ENCODE measurements at regions not wholly inside any gene's neighbourhood (a gene's known extent, or its start where the extent isn't known, plus 50 kb on each side); places are given as distances from the start of the nearest gene placed in this dataset.

- no peak overlapping the region for H3K9ac ChIP-seq (ENCODE audit: low read depth in 1 of 2, low read length in 2 of 2)
Observed at GRCh38 chr10:78184851-78185692, 151.4 kb downstream of the RPS24 start.

GRCh38 chr10:78185693-78186055 lies 152.0 kb downstream of the RPS24 start:
- Histone ChIP-seq H3K27ac (ENCODE audit: low read depth, low read length) (no peak overlapping the region), H3K4me1 (ENCODE audit: control insufficient read depth in 1 of 2, insufficient read depth in 2 of 2, low read length in 2 of 2) (peaks cover 0 to 4% of the 10 kb centered on the region in 2 donors), H3K9ac (ENCODE audit: low read depth in 1 of 2, low read length in 2 of 2) (no peak overlapping the region), H3K36me3 (ENCODE audit: control insufficient read depth in 1 of 2, insufficient read depth in 2 of 2, low read length in 2 of 2) (no peaks in the 10 kb centered on the region), H3K4me3 (ENCODE audit: low read depth in 1 of 2, low read length in 2 of 2) (no peak overlapping the region), H3K27me3 (ENCODE audit: control insufficient read depth in 1 of 2, insufficient read depth in 2 of 2, low read length in 2 of 2) (peaks cover 0 to 3% of the 10 kb centered on the region in 2 donors), H3K9me3 (ENCODE audit: control insufficient read depth in 1 of 2, low read length in 2 of 2) (no peaks in the 10 kb centered on the region)

More at GRCh38 chr10:78184851-78185692, 151.4 kb downstream of the RPS24 start:
- H3K36me3 ChIP-seq (ENCODE audit: control insufficient read depth in 1 of 2, insufficient read depth in 2 of 2, low read length in 2 of 2), result no peaks in the 10 kb centered on the region
- H3K9me3 ChIP-seq (ENCODE audit: control insufficient read depth in 1 of 2, low read length in 2 of 2), result no peaks in the 10 kb centered on the region
- peaks cover 0 to 8% of the 10 kb centered on the region in 2 donors for H3K27me3 ChIP-seq (ENCODE audit: control insufficient read depth in 1 of 2, insufficient read depth in 2 of 2, low read length in 2 of 2)
- no peak overlapping the region for H3K27ac ChIP-seq (ENCODE audit: low read depth, low read length)
- no peaks in the 10 kb centered on the region for H3K4me1 ChIP-seq (ENCODE audit: control insufficient read depth in 1 of 2, insufficient read depth in 2 of 2, low read length in 2 of 2)
- no peak overlapping the region for H3K4me3 ChIP-seq (ENCODE audit: low read depth in 1 of 2, low read length in 2 of 2)

DNA sequence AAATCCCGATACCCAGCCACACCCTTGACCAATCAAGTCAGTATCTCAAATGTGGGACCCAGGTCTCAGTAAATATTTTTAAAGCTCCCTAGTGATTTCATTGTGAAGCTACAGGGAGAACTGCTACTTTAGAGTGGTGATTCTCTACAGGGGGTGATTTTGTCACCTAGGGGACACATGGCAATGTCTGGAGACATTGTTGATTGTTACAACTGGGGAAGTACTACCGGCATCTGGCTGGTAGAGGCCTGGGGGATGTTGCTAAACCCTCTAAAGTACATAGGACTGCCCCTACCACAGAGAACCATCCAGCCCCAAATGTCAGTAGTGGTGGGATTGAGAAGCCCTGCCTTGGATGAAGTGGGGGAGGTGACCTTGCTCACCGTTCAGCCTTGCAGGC lies 152.9 kb downstream of the RPS24 start:
- Histone ChIP-seq H3K36me3 (ENCODE audit: control insufficient read depth in 1 of 2, insufficient read depth in 2 of 2, low read length in 2 of 2) (no peaks in the 10 kb centered on the region), H3K27me3 (ENCODE audit: control insufficient read depth in 1 of 2, insufficient read depth in 2 of 2, low read length in 2 of 2) (no peaks in the 10 kb centered on the region), H3K4me3 (ENCODE audit: low read depth in 1 of 2, low read length in 2 of 2) (no peak overlapping the region), H3K9me3 (ENCODE audit: control insufficient read depth in 1 of 2, low read length in 2 of 2) (no peaks in the 10 kb centered on the region), H3K4me1 (ENCODE audit: control insufficient read depth in 1 of 2, insufficient read depth in 2 of 2, low read length in 2 of 2) (peaks cover 0 to 10% of the 10 kb centered on the region in 2 donors), H3K9ac (ENCODE audit: low read depth in 1 of 2, low read length in 2 of 2) (no peak overlapping the region), H3K27ac (ENCODE audit: low read depth, low read length) (no peak overlapping the region)

GRCh38 chr10:78187371-78187770 lies 153.7 kb downstream of the RPS24 start:
- Histone ChIP-seq H3K9me3 (ENCODE audit: control insufficient read depth in 1 of 2, low read length in 2 of 2) (no peaks in the 10 kb centered on the region), H3K36me3 (ENCODE audit: control insufficient read depth in 1 of 2, insufficient read depth in 2 of 2, low read length in 2 of 2) (no peaks in the 10 kb centered on the region), H3K4me1 (ENCODE audit: control insufficient read depth in 1 of 2, insufficient read depth in 2 of 2, low read length in 2 of 2) (peaks cover 0 to 10% of the 10 kb centered on the region in 2 donors), H3K9ac (ENCODE audit: low read depth in 1 of 2, low read length in 2 of 2) (no peak overlapping the region), H3K4me3 (ENCODE audit: low read depth in 1 of 2, low read length in 2 of 2) (no peak overlapping the region), H3K27me3 (ENCODE audit: control insufficient read depth in 1 of 2, insufficient read depth in 2 of 2, low read length in 2 of 2) (no peaks in the 10 kb centered on the region), H3K27ac (ENCODE audit: low read depth, low read length) (no peak overlapping the region)

DNA sequence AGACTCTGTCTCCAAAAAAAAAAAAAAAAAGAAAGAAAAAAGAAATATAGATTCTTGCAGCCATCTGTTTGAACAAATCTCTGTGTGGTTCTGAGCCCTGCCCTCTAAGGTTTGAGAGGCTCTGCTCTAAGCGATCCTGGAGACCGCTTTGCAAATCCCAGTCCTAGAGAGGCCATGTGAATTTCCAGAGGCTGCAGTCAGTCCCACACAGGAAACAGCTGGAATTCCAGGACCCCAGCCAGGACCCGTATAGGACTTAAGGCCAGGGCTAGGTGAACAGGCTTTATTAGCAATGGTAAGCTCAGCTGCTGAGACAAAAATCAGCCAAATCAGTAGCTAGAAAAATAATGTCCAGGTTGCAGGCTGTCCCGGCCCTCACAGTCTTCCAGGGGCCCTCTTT lies 154.8 kb downstream of the RPS24 start:
- Histone ChIP-seq H3K9ac (ENCODE audit: low read depth in 1 of 2, low read length in 2 of 2) (no peak overlapping the region), H3K27ac (ENCODE audit: low read depth, low read length) (no peak overlapping the region), H3K27me3 (ENCODE audit: control insufficient read depth in 1 of 2, insufficient read depth in 2 of 2, low read length in 2 of 2) (no peaks in the 10 kb centered on the region), H3K9me3 (ENCODE audit: control insufficient read depth in 1 of 2, low read length in 2 of 2) (peaks cover 3% of the 10 kb centered on the region in 2 donors), H3K36me3 (ENCODE audit: control insufficient read depth in 1 of 2, insufficient read depth in 2 of 2, low read length in 2 of 2) (no peaks in the 10 kb centered on the region), H3K4me1 (ENCODE audit: control insufficient read depth in 1 of 2, insufficient read depth in 2 of 2, low read length in 2 of 2) (peaks cover 0 to 10% of the 10 kb centered on the region in 2 donors), H3K4me3 (ENCODE audit: low read depth in 1 of 2, low read length in 2 of 2) (no peak overlapping the region)

DNA sequence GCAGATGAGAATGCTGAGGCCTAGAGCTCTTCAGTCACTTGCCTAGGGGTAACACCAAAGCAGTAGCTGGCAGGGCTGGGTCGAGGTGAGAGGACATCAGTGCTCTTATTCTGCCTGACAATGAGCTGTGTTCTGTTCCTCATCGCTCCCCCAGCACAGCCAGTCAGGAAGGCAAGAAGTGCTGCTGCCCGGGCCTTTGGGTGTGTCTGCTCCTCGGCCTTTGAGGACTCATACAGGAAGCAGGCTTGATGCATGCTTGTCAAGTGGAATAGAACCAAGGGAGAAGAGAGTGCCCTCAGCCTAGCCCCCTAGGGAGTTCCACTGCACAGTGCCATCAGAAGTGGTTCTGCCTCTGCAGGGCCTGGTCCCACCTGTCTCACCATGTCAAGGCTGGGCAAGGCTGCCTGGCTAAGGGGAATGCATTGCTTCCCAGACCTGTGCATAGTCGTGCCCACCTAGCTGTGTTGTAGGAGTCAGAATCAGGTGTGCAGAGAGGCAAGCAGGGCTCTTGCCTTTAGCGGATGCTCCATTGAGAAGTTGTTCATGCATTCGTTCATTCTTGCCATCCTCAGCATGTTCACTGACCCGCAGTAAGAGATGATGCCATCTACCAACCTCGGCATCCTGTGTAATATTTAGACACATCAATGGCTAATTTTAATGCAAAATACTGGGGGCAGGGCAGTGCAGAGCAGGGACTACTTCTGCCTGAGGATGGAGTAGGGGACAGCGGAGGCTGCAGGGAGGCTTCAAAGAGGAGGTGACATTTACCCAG lies 156.6 kb downstream of the RPS24 start:
- Histone ChIP-seq H3K9me3 (ENCODE audit: control insufficient read depth in 1 of 2, low read length in 2 of 2) (peaks cover 5 to 7% of the 10 kb centered on the region in 2 donors), H3K4me1 (ENCODE audit: control insufficient read depth in 1 of 2, insufficient read depth in 2 of 2, low read length in 2 of 2) (peaks cover 0 to 10% of the 10 kb centered on the region in 2 donors), H3K27ac (ENCODE audit: low read depth, low read length) (no peak overlapping the region), H3K36me3 (ENCODE audit: control insufficient read depth in 1 of 2, insufficient read depth in 2 of 2, low read length in 2 of 2) (no peaks in the 10 kb centered on the region), H3K27me3 (ENCODE audit: control insufficient read depth in 1 of 2, insufficient read depth in 2 of 2, low read length in 2 of 2) (no peaks in the 10 kb centered on the region), H3K9ac (ENCODE audit: low read depth in 1 of 2, low read length in 2 of 2) (no peak overlapping the region), H3K4me3 (ENCODE audit: low read depth in 1 of 2, low read length in 2 of 2) (no peak overlapping the region)

DNA sequence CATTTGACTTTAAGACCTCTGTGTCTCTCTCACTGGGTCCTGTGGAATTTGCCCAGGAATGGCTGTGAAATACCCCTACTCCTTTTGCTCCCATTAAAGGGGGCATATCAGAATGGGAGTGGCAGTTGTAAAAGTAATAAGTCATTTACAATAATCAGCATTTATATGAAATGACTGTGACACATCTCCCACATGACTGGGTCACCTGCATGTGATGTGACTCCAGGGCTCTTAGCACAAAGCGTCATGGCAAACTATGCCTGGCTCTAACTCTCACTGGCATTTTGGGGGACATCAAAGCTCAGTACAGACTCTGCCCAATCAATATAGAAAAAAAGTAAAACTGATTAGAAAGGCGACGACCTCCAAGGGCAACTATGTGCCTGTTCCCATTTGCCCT lies 157.6 kb downstream of the RPS24 start:
- Histone ChIP-seq H3K9ac (ENCODE audit: low read depth in 1 of 2, low read length in 2 of 2) (no peak overlapping the region), H3K9me3 (ENCODE audit: control insufficient read depth in 1 of 2, low read length in 2 of 2) (peaks cover 5 to 7% of the 10 kb centered on the region in 2 donors), H3K4me1 (ENCODE audit: control insufficient read depth in 1 of 2, insufficient read depth in 2 of 2, low read length in 2 of 2) (peaks cover 0 to 10% of the 10 kb centered on the region in 2 donors), H3K36me3 (ENCODE audit: control insufficient read depth in 1 of 2, insufficient read depth in 2 of 2, low read length in 2 of 2) (no peaks in the 10 kb centered on the region), H3K27ac (ENCODE audit: low read depth, low read length) (no peak overlapping the region), H3K4me3 (ENCODE audit: low read depth in 1 of 2, low read length in 2 of 2) (no peak overlapping the region), H3K27me3 (ENCODE audit: control insufficient read depth in 1 of 2, insufficient read depth in 2 of 2, low read length in 2 of 2) (no peaks in the 10 kb centered on the region)

DNA sequence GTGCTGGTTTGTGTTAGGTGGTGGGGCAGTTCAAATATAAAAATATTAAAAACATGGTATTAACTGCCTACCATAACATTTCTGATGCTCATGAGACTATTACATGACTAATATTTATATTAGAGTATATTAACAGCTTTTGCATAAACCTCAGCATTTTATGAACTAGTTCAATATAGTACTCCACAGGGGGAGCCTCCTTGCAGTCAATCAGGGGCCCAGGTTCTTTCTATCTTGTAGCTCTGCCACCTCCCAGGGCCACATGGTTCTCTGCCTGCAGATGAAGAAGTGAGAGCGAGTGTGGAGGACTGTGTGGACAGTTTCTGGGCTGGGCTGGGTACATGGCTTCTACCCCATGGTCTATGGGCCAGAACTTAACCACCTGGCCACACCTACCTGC lies 159.5 kb downstream of the RPS24 start:
- Histone ChIP-seq H3K9me3 (ENCODE audit: control insufficient read depth in 1 of 2, low read length in 2 of 2) (peaks cover 5 to 7% of the 10 kb centered on the region in 2 donors), H3K4me3 (ENCODE audit: low read depth in 1 of 2, low read length in 2 of 2) (no peak overlapping the region), H3K27ac (ENCODE audit: low read depth, low read length) (no peak overlapping the region), H3K4me1 (ENCODE audit: control insufficient read depth in 1 of 2, insufficient read depth in 2 of 2, low read length in 2 of 2) (peaks cover 0 to 10% of the 10 kb centered on the region in 2 donors), H3K9ac (ENCODE audit: low read depth in 1 of 2, low read length in 2 of 2) (no peak overlapping the region), H3K36me3 (ENCODE audit: control insufficient read depth in 1 of 2, insufficient read depth in 2 of 2, low read length in 2 of 2) (no peaks in the 10 kb centered on the region), H3K27me3 (ENCODE audit: control insufficient read depth in 1 of 2, insufficient read depth in 2 of 2, low read length in 2 of 2) (no peaks in the 10 kb centered on the region)

GRCh38 chr10:78194050-78194449 lies 160.4 kb downstream of the RPS24 start:
- H3K4me1 ChIP-seq (ENCODE audit: control insufficient read depth in 1 of 2, insufficient read depth in 2 of 2, low read length in 2 of 2), result peaks cover 0 to 10% of the 10 kb centered on the region in 2 donors
- no peak overlapping the region for H3K27ac ChIP-seq (ENCODE audit: low read depth, low read length)
- no peaks in the 10 kb centered on the region for H3K36me3 ChIP-seq (ENCODE audit: control insufficient read depth in 1 of 2, insufficient read depth in 2 of 2, low read length in 2 of 2)
- H3K4me3 ChIP-seq (ENCODE audit: low read depth in 1 of 2, low read length in 2 of 2), result no peak overlapping the region
- H3K27me3 ChIP-seq (ENCODE audit: control insufficient read depth in 1 of 2, insufficient read depth in 2 of 2, low read length in 2 of 2), result no peaks in the 10 kb centered on the region
- no peak overlapping the region for H3K9ac ChIP-seq (ENCODE audit: low read depth in 1 of 2, low read length in 2 of 2)
- peaks cover 5 to 7% of the 10 kb centered on the region in 2 donors for H3K9me3 ChIP-seq (ENCODE audit: control insufficient read depth in 1 of 2, low read length in 2 of 2)
